ENCODE measurements at regions not wholly inside any gene's neighbourhood (a gene's known extent, or its start where the extent isn't known, plus 50 kb on each side); places are given as distances from the start of the nearest gene placed in this dataset.

GRCh38 chr10:113300617-113301016 is 252.2 kb upstream of the HABP2 start:
- TF ChIP-seq Cebpa-rat (IDR thresholded peaks at IDR 0.05) = no peak
- H3K4me2 ChIP-seq = peak overlapping the region; percentile 33
- H4K20me1 ChIP-seq = no peaks in the 10 kb centered on the region
- H3K36me3 ChIP-seq = no peaks in the 10 kb centered on the region
- H3K9ac ChIP-seq = no peak overlapping the region
- H3K9me3 ChIP-seq = no peaks in the 10 kb centered on the region
- no peaks in the 10 kb centered on the region for H3K27me3 ChIP-seq
- peak overlapping the region; percentile 7; the same call in 1 of the 2 replicates for H3K27ac ChIP-seq
- peaks cover 18% of the 10 kb centered on the region for H3K4me1 ChIP-seq
- H3K4me3 ChIP-seq = no peak overlapping the region

GRCh38 chr10:113301342-113301984 is 251.4 kb upstream of the HABP2 start:
- no peaks in the 10 kb centered on the region for H3K27me3 ChIP-seq
- peaks cover 18% of the 10 kb centered on the region for H3K4me1 ChIP-seq
- no peak for TF ChIP-seq Cebpa-rat (IDR thresholded peaks at IDR 0.05)
- H3K9me3 ChIP-seq = no peaks in the 10 kb centered on the region
- no peak overlapping the region for H3K9ac ChIP-seq
- no peaks in the 10 kb centered on the region for H3K36me3 ChIP-seq
- H3K4me3 ChIP-seq = no peak overlapping the region
- peak overlapping the region; percentile 7; the same call in 1 of the 2 replicates for H3K27ac ChIP-seq
- H4K20me1 ChIP-seq = no peaks in the 10 kb centered on the region
- peak overlapping the region; percentile 33; the same call in 1 of the 2 replicates for H3K4me2 ChIP-seq

GRCh38 chr10:113302062-113302461 is 250.8 kb upstream of the HABP2 start:
- H3K4me3 ChIP-seq = no peak overlapping the region
- no peaks in the 10 kb centered on the region for H3K9me3 ChIP-seq
- no peak overlapping the region for H3K27ac ChIP-seq
- no peaks in the 10 kb centered on the region for H4K20me1 ChIP-seq
- no peak overlapping the region for H3K9ac ChIP-seq
- no peaks in the 10 kb centered on the region for H3K36me3 ChIP-seq
- H3K4me2 ChIP-seq = no peak overlapping the region
- H3K4me1 ChIP-seq = peaks cover 18% of the 10 kb centered on the region
- no peak for TF ChIP-seq Cebpa-rat (IDR thresholded peaks at IDR 0.05)
- no peaks in the 10 kb centered on the region for H3K27me3 ChIP-seq

- H3K4me3 ChIP-seq = no peak overlapping the region
- no peaks in the 10 kb centered on the region for H3K9me3 ChIP-seq
- H4K20me1 ChIP-seq = no peaks in the 10 kb centered on the region
- H3K4me1 ChIP-seq = peaks cover 20% of the 10 kb centered on the region
- no peaks in the 10 kb centered on the region for H3K36me3 ChIP-seq
- TF ChIP-seq Cebpa-rat (IDR thresholded peaks at IDR 0.05) = no peak
- no peaks in the 10 kb centered on the region for H3K27me3 ChIP-seq
- H3K4me2 ChIP-seq = no peak overlapping the region
- H3K9ac ChIP-seq = no peak overlapping the region
- no peak overlapping the region for H3K27ac ChIP-seq
These were observed 249.2 kb upstream of the HABP2 start for GRCh38 chr10:113303544-113304146.

- no peaks in the 10 kb centered on the region for H3K27me3 ChIP-seq
These were observed 248.1 kb upstream of the HABP2 start for GRCh38 chr10:113304726-113305125.

GRCh38 chr10:113305871-113306270 is 247.0 kb upstream of the HABP2 start:
- no peak for TF ChIP-seq Cebpa-rat (IDR thresholded peaks at IDR 0.05)
- Histone ChIP-seq H3K4me1 (peaks cover 30% of the 10 kb centered on the region), H3K27ac (no peak overlapping the region), H3K9ac (no peak overlapping the region), H3K27me3 (no peaks in the 10 kb centered on the region), H3K4me2 (no peak overlapping the region), H3K36me3 (no peaks in the 10 kb centered on the region), H3K4me3 (no peak overlapping the region), H3K9me3 (no peaks in the 10 kb centered on the region), H4K20me1 (no peaks in the 10 kb centered on the region)

More at GRCh38 chr10:113304726-113305125, 248.1 kb upstream of the HABP2 start:
- no peak overlapping the region for H3K9ac ChIP-seq
- TF ChIP-seq Cebpa-rat (IDR thresholded peaks at IDR 0.05) = no peak
- no peaks in the 10 kb centered on the region for H4K20me1 ChIP-seq
- peaks cover 30% of the 10 kb centered on the region for H3K4me1 ChIP-seq
- H3K4me2 ChIP-seq = no peak overlapping the region
- no peak overlapping the region for H3K4me3 ChIP-seq
- H3K9me3 ChIP-seq = no peaks in the 10 kb centered on the region
- no peak overlapping the region for H3K27ac ChIP-seq
- no peaks in the 10 kb centered on the region for H3K36me3 ChIP-seq

- TF ChIP-seq Cebpa-rat (IDR thresholded peaks at IDR 0.05) = no peak
- Histone ChIP-seq H4K20me1 (no peaks in the 10 kb centered on the region), H3K9ac (no peak overlapping the region; the same call in 1 of the 2 replicates), H3K27ac (peak overlapping the region; percentile 39; the same call in 1 of the 2 replicates), H3K36me3 (no peaks in the 10 kb centered on the region), H3K9me3 (peaks cover 20% of the 10 kb centered on the region), H3K4me3 (no peak overlapping the region), H3K27me3 (no peaks in the 10 kb centered on the region), H3K4me2 (peak overlapping the region; percentile 80), H3K4me1 (peaks cover 30% of the 10 kb centered on the region)
These were observed 243.1 kb upstream of the HABP2 start for GRCh38 chr10:113309791-113310190.

- no peaks in the 10 kb centered on the region for H3K36me3 ChIP-seq
These were observed 242.5 kb upstream of the HABP2 start for GRCh38 chr10:113310347-113310746.

GRCh38 chr10:113313048-113313602 is 239.7 kb upstream of the HABP2 start:
- H3K4me3 ChIP-seq = no peak overlapping the region
- no peak overlapping the region for H3K27ac ChIP-seq
- H3K9me3 ChIP-seq = peaks cover 54% of the 10 kb centered on the region
- 0 out of 2 replicates have a peak, but pooled peaks cover 4% of the 10 kb centered on the region for H3K36me3 ChIP-seq
- no peak overlapping the region for H3K4me2 ChIP-seq
- TF ChIP-seq Cebpa-rat (IDR thresholded peaks at IDR 0.05) = no peak
- H3K4me1 ChIP-seq = peaks cover 30% of the 10 kb centered on the region
- H3K27me3 ChIP-seq = no peaks in the 10 kb centered on the region
- H3K9ac ChIP-seq = no peak overlapping the region
- H4K20me1 ChIP-seq = no peaks in the 10 kb centered on the region

More at GRCh38 chr10:113310347-113310746, 242.5 kb upstream of the HABP2 start:
- no peaks in the 10 kb centered on the region for H4K20me1 ChIP-seq
- no peak overlapping the region for H3K27ac ChIP-seq
- H3K4me3 ChIP-seq = no peak overlapping the region
- no peak overlapping the region for H3K9ac ChIP-seq
- no peak for TF ChIP-seq Cebpa-rat (IDR thresholded peaks at IDR 0.05)
- H3K4me2 ChIP-seq = peak overlapping the region; percentile 80
- H3K4me1 ChIP-seq = peaks cover 30% of the 10 kb centered on the region
- H3K9me3 ChIP-seq = peaks cover 26% of the 10 kb centered on the region
- no peaks in the 10 kb centered on the region for H3K27me3 ChIP-seq

GRCh38 chr10:113313722-113314121 is 239.1 kb upstream of the HABP2 start:
- Histone ChIP-seq H3K4me1 (peaks cover 28% of the 10 kb centered on the region), H3K4me2 (no peak overlapping the region), H3K9ac (no peak overlapping the region), H3K27me3 (no peaks in the 10 kb centered on the region), H3K9me3 (peaks cover 56% of the 10 kb centered on the region), H3K27ac (no peak overlapping the region), H3K4me3 (no peak overlapping the region), H4K20me1 (no peaks in the 10 kb centered on the region), H3K36me3 (0 out of 2 replicates have a peak, but pooled peaks cover 4% of the 10 kb centered on the region)
- TF ChIP-seq Cebpa-rat (IDR thresholded peaks at IDR 0.05) = no peak

All from BLaER1 (cell line).